Liver (tissue), 8 donors: ENCODE measurements at regions not wholly inside any gene's neighbourhood (a gene's known extent, or its start where the extent isn't known, plus 50 kb on each side); places are given as distances from the start of the nearest gene placed in this dataset.

Source experiments
- DNase-seq: peaks from one replicate; pipeline ENCODE4 v3.0.0-alpha.2; 2017; ENCODE audit warnings: low spot score
- H3K27ac ChIP-seq, 2 donors: one replicate each; pipeline ENCODE4 v1.7.0; 2013; ENCODE audit warnings: inconsistent platforms in 2 of 2, low read length in 2 of 2, control low read depth in 1 of 2, low read depth in 1 of 2, mild to moderate bottlenecking in 1 of 2
- H3K27me3 ChIP-seq, 4 donors: one replicate each; pipeline versions ENCODE4 v1.6.1 to v1.7.0; 2013; ENCODE audit warnings: low read length in 3 of 4, inconsistent platforms in 1 of 4, mild to moderate bottlenecking in 1 of 4, moderate library complexity in 1 of 4; ENCODE audit not compliant: control insufficient read depth in 4 of 4, insufficient read depth in 4 of 4
- H3K36me3 ChIP-seq, 4 donors: one replicate each; pipeline versions ENCODE4 v1.6.1 to v1.7.0; 2013; ENCODE audit warnings: low read length in 3 of 4, mild to moderate bottlenecking in 3 of 4, low read depth in 1 of 4, moderate library complexity in 1 of 4; ENCODE audit not compliant: control insufficient read depth in 4 of 4, insufficient read depth in 3 of 4
- H3K4me1 ChIP-seq, 4 donors: one replicate each; pipeline versions ENCODE4 v1.6.1 to v1.7.0; 2013; ENCODE audit warnings: low read length in 3 of 4, mild to moderate bottlenecking in 3 of 4, moderate library complexity in 1 of 4; ENCODE audit not compliant: control insufficient read depth in 4 of 4, insufficient read depth in 4 of 4
- H3K4me3 ChIP-seq, 3 donors: one replicate each; pipeline versions ENCODE4 v1.6.1 to v1.7.0; 2013; ENCODE audit warnings: low read length in 3 of 3, control low read depth in 1 of 3, low read depth in 1 of 3, mild to moderate bottlenecking in 1 of 3
- H3K9ac ChIP-seq, 2 donors: one replicate each; pipeline ENCODE4 v1.7.0; 2013; ENCODE audit warnings: low read length in 2 of 2, mild to moderate bottlenecking in 2 of 2, moderate library complexity in 2 of 2, control low read depth in 1 of 2, low read depth in 1 of 2
- H3K9me3 ChIP-seq, 4 donors: one replicate each; pipeline versions ENCODE4 v1.6.1 to v1.7.0; 2013; ENCODE audit warnings: low read length in 3 of 4; ENCODE audit not compliant: control insufficient read depth in 4 of 4
- CTCF ChIP-seq: fragments of 150-350 bp; IDR thresholded peaks from 2 replicates; pipeline ENCODE4 v1.5.1; 2017; ENCODE audit warnings: improper control_type of control experiment, low read depth, low read length; ENCODE audit not compliant: missing input control
- EGR1 ChIP-seq, 2 donors: IDR thresholded peaks; 2 replicates each; pipeline ENCODE4 v1.6.1; 2016 to 2018; ENCODE audit warnings: antibody characterized with exemption in 2 of 2, low read depth in 2 of 2
- FOXA1 ChIP-seq: IDR thresholded peaks from 2 replicates; pipeline ENCODE4 v1.6.1; 2016; ENCODE audit warnings: antibody characterized with exemption
- FOXA2 ChIP-seq: IDR thresholded peaks from 2 replicates; pipeline ENCODE4 v1.6.1; 2016; ENCODE audit warnings: antibody characterized with exemption
- GABPA ChIP-seq, 2 donors: IDR thresholded peaks in 1 of 2; conservative IDR thresholded peaks in 1 of 2; 2 replicates each; pipeline ENCODE4 v1.6.1; 2016; ENCODE audit warnings: antibody characterized with exemption in 2 of 2, mild to moderate bottlenecking in 1 of 2, moderate library complexity in 1 of 2
- HNF4A ChIP-seq, 2 donors: conservative IDR thresholded peaks; 2 replicates each; pipeline ENCODE4 v1.6.1; 2016; ENCODE audit warnings: antibody characterized with exemption in 2 of 2, mild to moderate bottlenecking in 2 of 2
- HNF4G ChIP-seq: IDR thresholded peaks from 2 replicates; pipeline ENCODE4 v1.6.1; 2016; ENCODE audit warnings: antibody characterized with exemption
- JUND ChIP-seq, 2 donors: IDR thresholded peaks; 2 replicates each; pipeline ENCODE4 v1.6.1; 2016; ENCODE audit warnings: antibody characterized with exemption in 2 of 2
- NR2F2 ChIP-seq: IDR thresholded peaks from 2 replicates; pipeline ENCODE4 v1.6.1; 2016; ENCODE audit warnings: antibody characterized with exemption
- RAD21 ChIP-seq, 2 donors: IDR thresholded peaks; 2 replicates each; pipeline ENCODE4 v1.6.1; 2016; ENCODE audit warnings: antibody characterized with exemption in 2 of 2, mild to moderate bottlenecking in 2 of 2
- RXRA ChIP-seq, 2 donors: IDR thresholded peaks; 2 replicates each; pipeline ENCODE4 v1.6.1; 2017 to 2018; ENCODE audit warnings: antibody characterized with exemption in 2 of 2, mild to moderate bottlenecking in 1 of 2
- SP1 ChIP-seq: IDR thresholded peaks from 2 replicates; pipeline ENCODE4 v1.6.1; 2018; ENCODE audit warnings: antibody characterized with exemption, mild to moderate bottlenecking
- TAF1 ChIP-seq: conservative IDR thresholded peaks from 2 replicates; pipeline ENCODE4 v1.6.1; 2016; ENCODE audit warnings: antibody characterized with exemption, mild to moderate bottlenecking
- YY1 ChIP-seq: IDR thresholded peaks from 2 replicates; pipeline ENCODE4 v1.6.1; 2016; ENCODE audit warnings: antibody characterized with exemption, mild to moderate bottlenecking
- ZBTB33 ChIP-seq: IDR thresholded peaks from 2 replicates; pipeline ENCODE4 v1.6.1; 2016; ENCODE audit warnings: antibody characterized with exemption
- WGBS: extraction: QIAGEN DNeasy Blood & Tissue Kit; methylation state at CpG from one replicate; pipeline ENCODE4 v1.1.7; 2013; 5-methylcytosine and 5-hydroxymethylcytosine counted together
- TF ChIP-seq, protein P1 (sequence below): IDR thresholded peaks from 2 replicates; pipeline ENCODE4 v1.6.1; 2016; ENCODE audit warnings: antibody characterized with exemption
- TF ChIP-seq, protein P2 (sequence below): IDR thresholded peaks from 2 replicates; pipeline ENCODE4 v1.6.1; 2016; ENCODE audit warnings: antibody characterized with exemption
- donor health status: healthy.
- donor health status: healthy.
- donor health status: healthy.
- donor health status: healthy.
- donor health status: healthy.

DNA sequence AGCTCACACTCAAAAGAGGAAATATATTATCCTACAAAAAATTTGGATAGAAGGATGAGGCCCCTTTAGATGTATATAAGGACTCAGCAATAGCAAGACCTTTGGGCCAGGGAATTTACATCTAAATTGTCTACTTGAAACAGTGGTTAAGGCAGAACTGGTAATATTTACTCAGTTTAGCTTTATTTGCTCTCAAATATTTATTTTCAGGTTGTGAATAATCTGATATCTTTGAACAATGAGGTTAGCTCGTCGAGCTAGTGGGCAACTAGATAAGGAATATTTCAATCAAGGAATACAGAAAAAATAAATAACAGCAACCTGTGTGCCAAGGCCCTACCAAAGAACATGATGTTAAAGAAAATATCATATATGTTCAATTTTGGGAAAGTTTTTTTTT is 966.3 kb downstream of the DTWD2 start (continued):
- TF ChIP-seq ZBTB33 = no peak

- no peaks in the 10 kb centered on the region for H3K9me3 ChIP-seq
- H3K36me3 ChIP-seq = no peaks in the 10 kb centered on the region
- H3K4me3 ChIP-seq = no peak overlapping the region
- no peak overlapping the region for H3K9ac ChIP-seq
- H3K27me3 ChIP-seq = peaks cover 0 to 3% (median 0%) of the 10 kb centered on the region in 4 donors
- no peaks in the 10 kb centered on the region for H3K4me1 ChIP-seq
- no peak for DNase-seq
- no peak overlapping the region for H3K27ac ChIP-seq
- TF ChIP-seq HNF4G = no peak
- no peak for TF ChIP-seq YY1
- no peak for TF ChIP-seq RXRA (IDR thresholded peaks at IDR 0.05)
- no peak for TF ChIP-seq EGR1 (IDR thresholded peaks at IDR 0.05; ENCODE audit: low read depth in 2 of 2)
- TF ChIP-seq CTCF = no peak
- TF ChIP-seq, protein P1, sequence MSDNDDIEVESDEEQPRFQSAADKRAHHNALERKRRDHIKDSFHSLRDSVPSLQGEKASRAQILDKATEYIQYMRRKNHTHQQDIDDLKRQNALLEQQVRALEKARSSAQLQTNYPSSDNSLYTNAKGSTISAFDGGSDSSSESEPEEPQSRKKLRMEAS = no peak
- TF ChIP-seq, protein P2, sequence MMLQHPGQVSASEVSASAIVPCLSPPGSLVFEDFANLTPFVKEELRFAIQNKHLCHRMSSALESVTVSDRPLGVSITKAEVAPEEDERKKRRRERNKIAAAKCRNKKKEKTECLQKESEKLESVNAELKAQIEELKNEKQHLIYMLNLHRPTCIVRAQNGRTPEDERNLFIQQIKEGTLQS = no peak
- WGBS = 75% methylated on average over 5 of the region's 5 CpGs
Observed at GRCh38 chr5:118017536-118017935, 970.8 kb downstream of the DTWD2 start.

DNA sequence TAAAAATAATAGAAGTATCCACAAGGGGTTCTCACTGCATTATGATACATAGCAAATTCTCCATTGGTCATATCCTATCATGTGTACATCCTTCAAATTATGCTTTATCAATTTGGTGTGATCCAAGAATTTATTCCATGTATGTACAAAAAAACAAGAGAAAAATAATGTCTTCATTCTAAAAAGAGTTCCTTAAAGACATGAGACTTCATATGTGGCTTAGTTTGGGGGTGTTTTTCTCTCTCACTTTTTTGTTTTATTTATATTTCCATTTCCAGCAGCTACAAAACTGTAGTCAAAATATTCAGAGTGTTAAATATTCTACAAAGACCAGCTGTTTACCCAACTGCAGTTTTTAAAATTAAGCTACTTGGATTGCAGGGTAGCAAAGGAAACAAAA is 972.0 kb downstream of the DTWD2 start:
- no peak overlapping the region for H3K4me3 ChIP-seq
- H3K27ac ChIP-seq = no peak overlapping the region
- no peaks in the 10 kb centered on the region for H3K36me3 ChIP-seq
- no peak overlapping the region for H3K9ac ChIP-seq
- DNase-seq = no peak
- peaks cover 0 to 3% (median 0%) of the 10 kb centered on the region in 4 donors for H3K27me3 ChIP-seq
- no peaks in the 10 kb centered on the region for H3K9me3 ChIP-seq
- TF ChIP-seq FOXA1 (no peak), RXRA (IDR thresholded peaks at IDR 0.05) (no peak), EGR1 (IDR thresholded peaks at IDR 0.05; ENCODE audit: low read depth in 2 of 2) (no peak), ZBTB33 (no peak), JUND (IDR thresholded peaks at IDR 0.05) (no peak), YY1 (no peak), SP1 (no peak), FOXA2 (no peak), RAD21 (IDR thresholded peaks at IDR 0.05) (no peak), HNF4G (no peak), TAF1 (no peak), CTCF (no peak), HNF4A (conservative IDR thresholded peaks at IDR 0.05) (no peak), NR2F2 (no peak), GABPA (IDR thresholded peaks at IDR 0.05 in 1 of 2, conservative IDR thresholded peaks at IDR 0.05 in 1 of 2) (no peak)
- TF ChIP-seq, protein P1 = no peak
- TF ChIP-seq, protein P2 = no peak
- H3K4me1 ChIP-seq = no peaks in the 10 kb centered on the region
